ENCODE measurements at regions not wholly inside any gene's neighbourhood (a gene's known extent, or its start where the extent isn't known, plus 50 kb on each side); places are given as distances from the start of the nearest gene placed in this dataset.

DNA sequence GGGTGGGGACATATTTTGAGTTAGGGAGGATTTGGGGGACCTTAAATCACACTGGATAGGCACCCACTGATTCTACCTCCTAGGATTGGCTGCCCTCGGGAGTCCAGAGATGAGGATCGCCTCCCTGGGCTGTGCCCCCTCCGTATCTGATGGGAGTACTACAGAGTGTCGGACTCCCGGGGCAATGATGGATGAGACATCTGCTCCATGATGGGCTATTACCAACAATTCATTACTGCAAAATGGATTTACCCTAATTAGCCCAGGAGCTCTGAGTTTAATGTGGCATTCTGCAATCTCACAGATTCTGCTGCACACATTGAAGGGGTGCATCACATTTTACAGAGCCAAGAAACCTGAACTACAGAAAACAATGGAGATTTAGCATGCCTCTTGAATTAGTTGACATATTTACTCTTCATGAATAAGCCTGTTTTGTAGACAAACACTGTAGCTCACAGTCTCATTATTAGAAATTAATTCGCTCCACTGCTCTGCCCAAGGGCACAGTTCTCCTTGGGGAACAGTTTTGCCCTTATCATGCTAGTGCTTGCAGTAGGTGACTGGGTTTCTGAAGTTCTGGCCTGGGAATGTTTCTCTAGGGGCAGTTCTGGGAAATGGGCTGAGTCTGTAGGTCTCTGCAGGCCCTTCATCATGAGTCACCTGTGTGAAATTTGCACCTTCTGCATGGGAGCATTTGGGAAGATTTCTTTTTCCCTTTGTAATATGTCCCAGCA, 217.1 kb upstream of the PLET1 start:
- Histone ChIP-seq H3K4me1 (ENCODE audit: insufficient read depth) (no peaks in the 10 kb centered on the region), H3K4me3 (no peak overlapping the region), H3K27ac (no peak overlapping the region), H2AFZ (no peak overlapping the region), H4K20me1 (ENCODE audit: insufficient read depth, poor library complexity, severe bottlenecking) (no peaks in the 10 kb centered on the region), H3K9me3 (ENCODE audit: low read depth) (no peaks in the 10 kb centered on the region), H3K9me2 (replicated peaks; ENCODE audit: insufficient read depth) (no peaks in the 10 kb centered on the region), H3K79me2 (no peaks in the 10 kb centered on the region), H3K27me3 (peaks cover 6% of the 10 kb centered on the region), H3K36me3 (replicated peaks; ENCODE audit: insufficient read depth, low read depth) (no peaks in the 10 kb centered on the region), H3K4me2 (no peak overlapping the region)
- DNase-seq (ENCODE audit: low spot score) = no peak
- 73% methylated on average over 6 of the region's 6 CpGs for WGBS (ENCODE audit: low lambda C conversion rate, missing lambda C conversion rate)
- no peak for TF ChIP-seq EZH2 (IDR thresholded peaks at IDR 0.05; ENCODE audit: borderline replicate concordance)
- TF ChIP-seq, protein P1, sequence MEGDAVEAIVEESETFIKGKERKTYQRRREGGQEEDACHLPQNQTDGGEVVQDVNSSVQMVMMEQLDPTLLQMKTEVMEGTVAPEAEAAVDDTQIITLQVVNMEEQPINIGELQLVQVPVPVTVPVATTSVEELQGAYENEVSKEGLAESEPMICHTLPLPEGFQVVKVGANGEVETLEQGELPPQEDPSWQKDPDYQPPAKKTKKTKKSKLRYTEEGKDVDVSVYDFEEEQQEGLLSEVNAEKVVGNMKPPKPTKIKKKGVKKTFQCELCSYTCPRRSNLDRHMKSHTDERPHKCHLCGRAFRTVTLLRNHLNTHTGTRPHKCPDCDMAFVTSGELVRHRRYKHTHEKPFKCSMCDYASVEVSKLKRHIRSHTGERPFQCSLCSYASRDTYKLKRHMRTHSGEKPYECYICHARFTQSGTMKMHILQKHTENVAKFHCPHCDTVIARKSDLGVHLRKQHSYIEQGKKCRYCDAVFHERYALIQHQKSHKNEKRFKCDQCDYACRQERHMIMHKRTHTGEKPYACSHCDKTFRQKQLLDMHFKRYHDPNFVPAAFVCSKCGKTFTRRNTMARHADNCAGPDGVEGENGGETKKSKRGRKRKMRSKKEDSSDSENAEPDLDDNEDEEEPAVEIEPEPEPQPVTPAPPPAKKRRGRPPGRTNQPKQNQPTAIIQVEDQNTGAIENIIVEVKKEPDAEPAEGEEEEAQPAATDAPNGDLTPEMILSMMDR (IDR thresholded peaks at IDR 0.05; ENCODE audit: poor library complexity) = no peak

DNA sequence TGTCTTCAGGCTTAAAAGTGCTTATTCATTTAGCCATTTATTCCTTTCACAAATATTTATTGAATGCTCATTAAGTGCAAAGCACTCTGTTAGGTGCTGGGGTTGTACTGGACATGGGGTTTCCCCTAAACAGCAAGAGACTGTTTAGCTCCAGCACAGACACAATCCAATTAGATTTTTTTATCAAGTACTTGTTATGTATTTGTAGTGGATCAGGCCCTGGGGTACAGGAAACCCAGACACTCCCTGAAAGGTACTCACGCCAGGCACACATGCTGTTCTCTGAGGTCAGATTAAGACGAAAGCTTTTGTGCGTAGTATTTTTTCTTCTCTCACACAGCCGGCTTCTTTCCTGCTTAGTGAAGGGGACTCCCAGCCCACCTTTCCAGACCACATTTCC, 218.1 kb upstream of the PLET1 start:
- DNase-seq (ENCODE audit: low spot score) = no peak
- H3K27ac ChIP-seq = no peak overlapping the region
- no peak overlapping the region for H2AFZ ChIP-seq
- no peaks in the 10 kb centered on the region for H3K36me3 ChIP-seq (replicated peaks; ENCODE audit: insufficient read depth, low read depth)
- WGBS (ENCODE audit: low lambda C conversion rate, missing lambda C conversion rate) = 87% methylated on average over 4 of the region's 4 CpGs
- no peak overlapping the region for H3K4me2 ChIP-seq
- H3K27me3 ChIP-seq = peaks cover 6% of the 10 kb centered on the region
- H4K20me1 ChIP-seq (ENCODE audit: insufficient read depth, poor library complexity, severe bottlenecking) = no peaks in the 10 kb centered on the region
- no peaks in the 10 kb centered on the region for H3K9me2 ChIP-seq (replicated peaks; ENCODE audit: insufficient read depth)
- H3K79me2 ChIP-seq = no peaks in the 10 kb centered on the region
- no peak for TF ChIP-seq EZH2phosphoT487 (IDR thresholded peaks at IDR 0.05; ENCODE audit: low read depth, severe bottlenecking, unreplicated experiment)
- TF ChIP-seq, protein P1 (IDR thresholded peaks at IDR 0.05; ENCODE audit: poor library complexity) = no peak
- no peak for TF ChIP-seq EZH2 (IDR thresholded peaks at IDR 0.05; ENCODE audit: borderline replicate concordance)
- no peak overlapping the region for H3K4me3 ChIP-seq
- H3K9me3 ChIP-seq (ENCODE audit: low read depth) = no peaks in the 10 kb centered on the region
- no peaks in the 10 kb centered on the region for H3K4me1 ChIP-seq (ENCODE audit: insufficient read depth)

DNA sequence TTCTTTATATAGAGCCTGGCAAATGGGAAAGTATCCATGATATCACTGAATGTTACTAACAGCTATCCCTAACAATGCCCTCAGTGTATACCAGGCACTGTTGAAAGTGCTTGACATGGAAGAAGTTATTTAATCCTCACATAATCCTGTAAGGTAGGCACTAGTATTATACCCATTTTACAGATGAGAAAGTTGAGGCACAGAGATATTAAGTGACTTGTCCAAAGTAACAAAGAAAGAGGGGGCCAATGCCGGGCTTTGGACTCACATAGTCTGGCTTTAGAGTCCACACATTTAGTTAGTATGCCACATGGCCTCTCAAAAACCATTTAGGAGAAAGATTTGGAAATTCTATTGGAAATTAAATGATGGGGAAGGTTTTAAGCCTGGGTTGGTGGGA, 220.8 kb upstream of the PLET1 start:
- Histone ChIP-seq H3K27ac (no peak overlapping the region), H3K36me3 (replicated peaks; ENCODE audit: insufficient read depth, low read depth) (no peaks in the 10 kb centered on the region), H3K9me3 (ENCODE audit: low read depth) (no peaks in the 10 kb centered on the region), H3K4me1 (ENCODE audit: insufficient read depth) (no peaks in the 10 kb centered on the region), H2AFZ (no peak overlapping the region), H3K4me2 (no peak overlapping the region), H3K27me3 (peaks cover 6% of the 10 kb centered on the region), H4K20me1 (ENCODE audit: insufficient read depth, poor library complexity, severe bottlenecking) (no peaks in the 10 kb centered on the region), H3K9me2 (replicated peaks; ENCODE audit: insufficient read depth) (no peaks in the 10 kb centered on the region), H3K79me2 (no peaks in the 10 kb centered on the region), H3K4me3 (no peak overlapping the region)
- WGBS (ENCODE audit: low lambda C conversion rate, missing lambda C conversion rate) = 84% methylated on average over 1 of the region's 1 CpG
- TF ChIP-seq EZH2 (IDR thresholded peaks at IDR 0.05; ENCODE audit: borderline replicate concordance) (no peak), EZH2phosphoT487 (IDR thresholded peaks at IDR 0.05; ENCODE audit: low read depth, severe bottlenecking, unreplicated experiment) (no peak)
- TF ChIP-seq, protein P1 (IDR thresholded peaks at IDR 0.05; ENCODE audit: poor library complexity) = no peak
- no peak for DNase-seq (ENCODE audit: low spot score)

All from hepatocyte (in vitro differentiated cells).